ENCODE measurements at regions not wholly inside any gene's neighbourhood (a gene's known extent, or its start where the extent isn't known, plus 50 kb on each side); places are given as distances from the start of the nearest gene placed in this dataset.

DNA sequence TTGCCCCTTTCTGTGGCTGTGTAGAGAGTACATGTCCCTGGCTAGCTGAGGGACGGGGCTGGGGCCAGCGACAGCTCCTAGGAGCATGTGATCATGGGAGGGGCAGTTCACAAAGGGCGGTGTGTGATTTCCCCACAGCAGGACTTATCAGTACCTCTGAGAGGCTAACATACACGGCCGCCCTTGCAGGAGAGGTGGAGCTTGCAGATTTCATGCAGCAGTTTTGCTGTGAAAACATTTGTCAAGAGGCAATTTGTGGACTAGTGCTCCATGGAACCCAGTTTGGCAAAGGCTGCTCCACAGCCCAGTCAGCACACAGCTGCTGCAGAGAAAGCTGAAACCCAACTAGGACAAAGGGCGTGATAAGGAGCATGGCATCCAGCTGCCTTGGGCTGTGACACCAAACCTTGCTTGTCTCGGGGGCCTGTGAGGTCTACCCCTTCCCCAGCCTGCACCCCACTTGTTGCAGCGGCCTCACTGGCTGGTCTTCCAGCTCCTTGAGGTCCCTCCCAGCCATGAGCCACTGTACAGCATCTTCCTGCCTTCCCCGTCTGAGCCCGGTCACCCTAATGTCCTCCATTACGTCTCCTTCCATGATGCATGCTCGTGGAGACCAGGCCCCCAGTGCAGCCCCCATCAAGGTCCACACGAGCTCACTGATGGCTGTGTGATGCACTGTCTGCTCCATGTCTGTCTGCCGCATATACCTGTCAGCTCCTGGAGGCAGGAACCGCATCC, 121.4 kb upstream of the HDAC4 start:
- DNase-seq: no peak

DNA sequence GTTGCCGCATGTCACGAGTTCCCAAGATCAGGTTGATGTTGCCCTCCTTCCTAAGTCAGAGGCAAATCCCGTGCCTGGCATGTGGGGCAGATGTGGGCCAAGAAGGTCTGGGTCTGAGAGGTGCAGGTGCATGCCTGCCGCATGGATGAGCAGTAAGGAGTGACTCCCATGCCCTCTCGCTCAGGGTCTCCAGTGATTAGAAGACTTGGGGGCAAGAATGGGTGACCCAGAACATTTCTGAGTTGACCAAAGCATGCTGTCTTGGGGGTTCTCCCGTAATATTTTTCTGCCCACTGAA, 120.6 kb upstream of the HDAC4 start:
- DNase-seq: no peak

DNA sequence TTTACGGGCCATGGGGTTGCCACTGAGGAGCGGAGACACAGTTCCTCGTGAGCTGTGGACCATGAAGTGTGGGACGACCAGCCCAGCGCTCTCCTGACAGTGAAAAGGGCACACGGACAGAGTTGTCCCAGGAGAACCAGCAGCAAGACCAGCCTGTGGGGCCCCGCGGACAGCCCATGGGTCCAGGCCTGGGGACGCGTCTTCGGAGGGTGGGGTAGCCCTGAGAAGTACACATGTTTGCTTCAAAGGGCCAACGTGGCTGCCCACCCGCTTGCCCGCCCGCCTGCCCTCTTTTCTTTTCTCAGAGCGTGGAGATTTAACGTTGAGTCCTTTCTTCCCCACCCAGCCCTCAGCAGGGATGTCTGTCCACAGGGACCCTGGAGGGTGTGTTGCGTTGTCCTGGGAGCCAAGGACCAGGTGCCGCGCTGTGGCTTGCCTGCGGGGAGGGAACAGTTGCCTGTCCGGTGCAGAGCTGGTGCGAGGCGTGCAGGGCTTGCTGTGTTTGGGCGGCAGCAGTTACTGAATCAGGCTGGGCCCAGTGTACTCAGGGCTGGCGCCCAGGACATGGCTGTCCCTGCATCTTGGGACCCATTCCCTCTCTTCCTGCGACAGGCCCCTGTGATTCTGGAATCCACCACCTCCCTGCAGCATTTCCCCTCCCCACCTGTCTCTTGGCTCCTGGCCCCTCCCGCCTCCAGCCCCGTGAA, 120.1 kb upstream of the HDAC4 start:
- DNase-seq: no peak

DNA sequence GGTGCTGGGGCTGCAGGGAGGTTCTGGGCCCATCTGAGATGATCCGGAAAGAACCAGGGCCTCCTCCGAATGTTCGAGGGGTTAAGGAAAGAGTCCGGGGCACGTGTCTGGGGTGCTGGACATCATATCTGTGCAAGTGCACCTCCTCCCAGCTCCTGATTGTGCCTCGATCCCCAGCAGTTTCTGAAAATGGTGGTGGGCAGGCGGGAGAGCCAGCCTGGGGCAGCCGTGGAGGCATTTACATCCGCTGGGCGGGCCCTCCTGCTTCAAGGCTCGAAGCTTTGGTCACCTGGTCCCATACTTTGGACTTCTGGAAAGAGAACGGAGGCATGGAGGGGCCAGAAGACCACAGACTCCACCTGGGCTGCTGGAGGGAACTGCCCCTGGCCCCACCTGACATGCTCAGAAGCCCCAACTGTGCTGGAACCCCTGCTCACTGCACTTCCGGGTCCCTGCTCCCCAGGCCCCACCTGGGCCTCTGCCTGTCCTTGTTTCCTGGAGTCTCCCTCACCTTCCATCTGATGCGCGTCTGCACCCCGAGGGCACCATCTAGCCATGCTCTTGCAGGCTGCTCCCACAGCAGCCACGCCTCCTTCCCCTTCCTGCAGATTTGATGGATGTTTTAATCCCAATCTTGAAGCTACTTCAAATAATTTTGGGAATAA, 119.2 kb upstream of the HDAC4 start:
- DNase-seq: no peak

DNA sequence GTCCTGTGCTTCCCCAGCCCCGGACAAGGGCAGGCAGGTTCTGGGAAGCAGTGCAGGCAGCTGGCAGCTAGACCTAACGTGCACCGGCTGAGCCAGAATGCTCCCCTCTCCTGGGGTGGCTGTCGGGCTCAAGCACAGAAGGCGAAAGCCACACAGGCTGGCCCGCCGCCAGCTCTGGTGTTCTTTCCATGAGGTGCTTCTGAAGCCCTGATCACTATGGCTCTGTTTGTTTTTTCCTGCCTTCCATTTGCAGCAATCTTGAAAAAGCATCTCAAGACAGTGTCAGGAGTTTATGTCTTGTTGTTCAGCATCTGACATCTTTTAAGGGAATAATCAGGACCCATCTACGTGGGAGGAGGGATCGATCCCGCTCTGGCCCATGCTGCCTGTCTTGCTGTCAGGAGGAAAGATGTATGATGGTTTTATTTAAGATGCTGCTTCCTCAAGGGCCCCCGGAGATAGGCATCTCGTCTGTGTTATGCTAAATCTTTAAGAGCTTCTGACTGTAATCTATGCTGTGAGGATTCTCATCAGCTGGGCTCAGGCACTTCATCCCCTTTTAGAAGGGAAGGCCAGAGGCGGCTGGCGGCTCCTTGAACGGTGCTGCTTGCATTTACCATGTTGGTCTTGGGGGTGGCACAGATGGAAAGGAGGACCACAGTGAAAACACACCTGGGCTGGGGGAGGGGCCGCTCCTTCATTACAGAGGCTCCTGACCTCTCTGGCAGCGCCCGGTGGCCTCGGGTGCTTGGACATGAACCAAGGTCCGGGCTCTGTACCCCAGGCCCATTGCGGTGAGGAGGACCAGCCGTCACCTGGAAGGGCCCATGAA, 118.5 kb upstream of the HDAC4 start:
- DNase-seq: peak in 1 of 2 donors; percentile 10

DNA sequence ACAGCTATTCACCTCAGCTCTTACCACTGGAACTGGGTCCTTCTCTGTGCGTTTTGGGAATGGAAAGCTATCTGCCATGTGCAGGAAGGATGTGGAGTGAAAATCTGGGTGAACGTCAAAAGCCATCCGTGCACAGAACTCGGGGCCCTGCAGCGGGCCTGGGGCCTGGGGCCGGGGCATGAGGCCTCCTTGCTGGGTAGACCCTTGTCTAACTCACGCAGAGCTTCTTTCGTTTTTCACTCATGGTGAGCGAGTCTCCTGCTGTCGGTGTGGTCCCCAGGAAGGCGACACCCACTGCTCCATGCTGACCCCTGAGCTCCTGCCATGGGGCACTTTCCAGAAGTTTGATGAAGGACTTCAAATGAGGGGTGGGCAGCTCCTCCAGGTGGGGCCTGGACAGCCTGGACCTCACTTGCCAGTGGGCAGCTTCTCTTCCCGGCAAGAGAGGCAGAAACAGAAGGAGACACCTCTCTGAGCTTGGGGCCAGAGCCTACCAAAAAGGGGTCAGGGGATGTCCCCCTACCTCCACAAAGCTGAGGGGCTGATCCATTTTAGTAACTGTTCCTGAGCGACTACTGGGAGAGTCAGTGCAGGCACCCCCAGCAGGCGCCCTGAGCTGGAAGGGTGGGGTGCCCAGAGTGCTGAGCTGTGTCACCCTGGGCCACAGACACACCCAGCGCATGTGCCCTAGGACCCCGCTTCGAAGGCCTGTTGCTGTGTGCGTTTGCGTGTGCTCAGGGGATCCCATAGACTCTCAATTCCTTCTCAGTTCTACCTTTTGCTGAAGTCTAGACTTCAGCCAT, 117.7 kb upstream of the HDAC4 start:
- DNase-seq: no peak

DNA sequence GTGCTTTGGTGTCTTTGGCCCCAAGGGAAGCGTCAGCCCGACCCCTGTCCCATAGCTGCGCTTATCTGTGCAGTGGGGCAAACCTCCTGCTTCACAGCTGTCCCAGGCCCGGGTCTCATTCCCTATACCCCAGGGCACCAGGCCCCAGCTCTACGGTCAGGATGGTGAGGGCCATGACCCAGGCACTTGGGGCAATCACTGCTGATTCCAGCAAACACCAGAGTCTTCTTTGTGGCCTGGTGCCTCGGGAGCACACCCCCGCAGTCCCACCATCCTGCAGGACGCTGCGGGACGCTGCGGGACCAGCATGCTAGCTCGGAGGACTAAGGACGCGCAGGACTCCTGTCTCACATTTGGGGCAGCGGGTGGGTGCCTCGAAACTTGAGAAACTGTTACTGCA, 116.9 kb upstream of the HDAC4 start:
- no peak for DNase-seq

DNA sequence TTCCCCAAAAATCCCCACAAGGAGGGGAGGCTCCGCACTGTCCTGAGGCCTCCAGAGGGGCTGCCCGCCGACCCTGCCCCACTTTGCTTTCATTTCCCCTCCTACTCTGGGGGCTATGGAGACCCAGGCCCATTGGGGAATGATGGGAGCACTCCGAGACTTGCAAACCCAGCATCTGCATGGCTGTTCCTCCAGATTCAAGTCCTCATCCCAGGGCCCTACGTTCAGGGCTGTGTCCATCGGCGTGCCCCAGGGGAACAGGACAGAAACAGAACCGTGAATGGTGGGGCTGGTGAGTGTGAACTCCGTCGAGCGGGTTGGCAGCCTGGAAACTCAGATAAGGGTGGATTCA, 116.1 kb upstream of the HDAC4 start:
- no peak for DNase-seq

DNA sequence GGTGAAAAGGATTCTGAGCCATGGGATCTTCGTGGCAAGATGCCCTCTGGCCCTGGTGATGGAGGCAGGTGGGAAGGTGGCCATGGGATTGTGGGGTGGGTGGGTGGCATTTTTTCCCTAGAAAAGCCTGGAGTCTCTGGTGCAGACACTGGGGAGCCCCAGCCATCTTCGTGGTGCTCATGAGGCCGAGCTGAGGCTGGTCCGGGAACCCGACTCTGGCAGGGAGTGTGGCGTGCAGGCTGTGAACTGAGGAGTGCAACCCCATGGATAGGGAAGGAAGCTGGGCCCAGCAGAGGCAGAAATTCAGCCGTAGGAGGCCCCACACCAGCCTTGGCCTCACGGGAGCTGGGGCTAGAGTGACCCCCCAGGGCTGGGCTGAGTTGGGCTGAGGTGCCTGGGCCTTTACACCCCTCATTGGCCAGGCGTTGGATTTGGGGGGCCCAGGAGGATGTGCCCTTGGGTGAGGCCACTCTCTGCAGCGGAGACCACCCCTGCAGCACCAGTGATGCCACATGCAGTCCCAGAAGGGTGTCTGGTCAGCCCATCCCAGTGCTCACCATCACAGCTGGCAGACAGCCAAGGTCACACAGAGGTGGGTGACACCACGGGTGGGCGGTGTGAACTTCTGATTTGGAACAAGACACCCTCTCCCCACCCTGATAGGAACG, 115.6 kb upstream of the HDAC4 start:
- DNase-seq: no peak

DNA sequence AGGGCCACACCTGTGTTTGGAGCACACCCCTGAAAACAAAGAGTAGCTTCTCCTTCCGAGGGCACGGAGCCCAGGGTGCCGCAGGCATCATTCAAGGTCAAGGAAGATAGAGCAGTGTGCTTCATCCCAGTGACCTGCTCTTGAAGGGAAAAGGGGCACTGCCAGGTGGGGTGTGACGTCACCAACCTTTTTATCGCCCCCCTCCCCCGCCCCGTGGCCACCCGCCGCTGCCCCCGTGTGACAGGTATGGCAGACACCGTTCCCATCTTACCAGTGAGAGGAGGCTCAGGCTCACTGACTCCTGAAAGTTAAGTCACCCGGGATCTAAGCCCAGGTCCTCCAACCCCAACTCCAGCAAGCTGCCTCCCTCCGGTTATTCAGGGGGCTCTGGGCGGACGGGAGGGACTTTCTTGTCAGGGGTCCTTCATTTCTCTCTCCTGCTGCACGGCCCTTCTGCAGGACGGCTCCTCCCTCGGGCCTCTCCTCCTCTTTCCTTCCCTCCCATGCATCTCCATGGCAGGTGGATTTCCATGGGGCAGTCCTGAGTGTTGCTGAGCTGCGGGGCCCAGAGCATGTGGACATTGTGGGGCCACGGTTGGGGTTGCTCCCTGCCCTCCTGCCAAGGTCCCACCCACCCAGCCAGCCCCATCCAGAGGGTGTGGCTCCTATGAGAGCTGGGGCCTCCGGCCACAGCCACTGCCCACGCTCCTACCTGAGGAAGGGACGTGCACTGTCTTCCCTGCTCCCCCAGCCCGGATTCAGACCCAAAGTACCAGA, 114.1 kb upstream of the HDAC4 start:
- no peak for DNase-seq

DNA sequence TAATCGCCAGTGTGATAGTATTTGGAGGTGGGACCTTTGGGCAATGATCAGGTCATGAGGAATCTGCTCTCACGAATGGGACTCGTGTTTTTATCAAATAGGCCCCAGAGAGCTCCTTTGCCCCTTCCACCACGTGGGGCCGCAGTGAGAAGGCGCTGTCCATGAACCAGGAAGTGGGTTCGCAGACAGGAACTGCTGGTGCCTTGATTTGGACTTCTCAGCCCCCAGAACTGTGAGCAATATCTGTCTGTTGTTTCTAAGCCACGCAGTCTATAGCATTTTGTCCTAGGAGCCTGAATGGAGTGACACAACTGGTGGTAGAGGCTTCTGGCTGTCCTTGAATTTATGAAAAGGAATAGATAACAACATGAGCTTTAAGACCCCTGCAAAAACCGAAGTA, 111.2 kb upstream of the HDAC4 start:
- no peak for DNase-seq

DNA sequence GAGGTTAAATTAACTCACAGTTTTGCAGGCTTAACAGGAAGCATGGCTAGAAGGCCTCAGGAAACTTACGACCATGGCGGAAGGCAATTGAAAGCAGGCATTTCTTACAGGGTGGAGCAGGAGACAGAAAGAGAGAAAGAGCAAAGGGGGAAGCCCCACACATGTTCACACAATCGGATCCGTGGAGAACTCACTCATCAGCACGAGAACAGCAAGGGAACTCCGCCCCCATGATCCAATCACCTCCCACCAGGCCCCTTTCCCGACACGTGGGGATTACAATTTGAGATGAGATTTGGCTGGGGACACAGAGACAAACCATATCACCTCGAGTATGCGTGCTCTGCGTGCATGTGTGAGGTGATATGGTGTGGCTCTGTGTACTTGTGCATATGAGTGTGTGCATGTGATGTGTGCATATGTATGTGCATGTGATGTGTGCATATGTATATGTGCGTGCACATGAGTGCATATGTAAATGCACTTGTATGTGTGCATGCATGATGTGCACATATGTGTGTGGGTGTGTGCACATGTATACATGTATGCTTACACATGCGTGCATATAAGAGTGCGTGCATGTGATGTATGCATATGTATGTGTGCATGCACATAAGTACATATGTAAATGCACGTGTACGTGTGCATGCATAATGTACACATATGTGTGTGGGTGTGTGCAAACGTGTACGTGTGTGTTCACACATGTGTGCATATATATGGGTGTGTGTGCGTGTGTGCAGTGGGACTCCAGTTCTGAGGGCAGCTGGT, 108.7 kb upstream of the HDAC4 start:
- no peak for DNase-seq

DNA sequence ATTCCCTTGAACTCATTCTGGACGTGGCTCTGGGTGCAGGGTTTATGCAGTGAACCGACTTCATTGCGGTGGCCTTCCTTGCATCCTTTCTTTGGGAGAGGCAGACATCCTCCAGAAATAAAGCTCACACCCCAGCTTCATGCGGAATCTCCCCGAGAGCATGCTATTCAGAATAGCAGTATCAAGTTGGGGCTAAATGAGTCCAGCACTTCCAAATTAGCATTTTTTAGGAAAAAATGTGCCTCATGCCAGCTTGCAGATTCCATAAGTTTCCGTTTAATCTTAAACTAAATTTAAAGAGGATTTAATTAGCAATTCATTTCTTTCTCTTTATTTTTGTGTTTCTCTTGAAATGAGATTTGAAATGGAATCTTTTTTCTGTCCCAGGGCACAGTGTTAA, 107.4 kb upstream of the HDAC4 start:
- DNase-seq: no peak

DNA sequence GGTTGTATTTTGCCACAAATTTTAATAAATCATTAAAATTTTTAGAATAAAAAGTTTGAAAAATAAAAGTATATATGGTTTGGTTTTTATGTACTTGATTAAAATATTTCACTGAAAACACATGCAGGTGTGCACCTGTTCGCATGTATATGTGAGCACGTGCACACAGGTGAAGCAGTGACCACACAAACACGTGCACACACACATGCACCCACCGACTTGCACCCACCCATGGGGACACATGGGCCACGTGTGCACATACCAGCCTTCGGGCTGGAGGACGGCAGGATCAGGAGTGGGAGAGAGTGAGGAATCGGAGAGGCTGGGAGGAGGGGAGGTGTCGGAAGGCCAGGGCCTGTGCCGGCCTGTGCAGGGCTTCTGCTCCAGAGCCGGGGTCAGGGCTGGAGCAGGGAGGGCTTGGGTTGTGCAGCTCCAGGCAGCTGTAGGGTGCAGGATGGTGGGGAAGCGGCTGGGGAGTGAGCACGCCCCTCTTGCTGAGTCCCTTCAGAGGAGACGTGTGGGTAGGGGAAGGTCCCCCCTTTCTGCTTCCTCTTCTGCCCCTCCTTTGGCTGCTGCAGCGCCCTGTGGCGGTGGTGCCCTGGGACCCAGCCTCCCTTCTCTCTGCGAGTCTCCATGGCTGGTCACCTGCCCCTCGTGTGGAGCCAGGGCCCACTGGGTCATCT, 106.9 kb upstream of the HDAC4 start:
- no peak for DNase-seq

DNA sequence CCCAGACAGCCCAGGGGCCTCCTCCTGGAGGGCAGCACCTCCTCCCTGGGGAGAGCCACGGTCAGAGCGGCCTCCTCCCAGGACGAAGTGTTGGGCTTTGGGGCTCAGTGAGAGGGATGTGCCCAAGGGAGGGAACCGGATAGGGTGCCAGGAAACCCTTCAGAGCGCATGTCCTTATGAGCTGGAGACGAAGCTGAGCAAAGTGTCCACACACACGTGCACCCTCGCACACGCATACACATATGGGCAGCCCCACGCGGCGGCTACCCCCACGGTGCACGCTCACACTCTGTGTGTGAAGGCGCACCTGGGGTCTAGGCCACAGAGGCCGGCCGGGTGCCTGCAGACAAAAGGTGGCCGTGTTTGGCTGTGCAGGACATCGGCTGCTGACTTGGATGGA, 106.1 kb upstream of the HDAC4 start:
- no peak for DNase-seq

DNA sequence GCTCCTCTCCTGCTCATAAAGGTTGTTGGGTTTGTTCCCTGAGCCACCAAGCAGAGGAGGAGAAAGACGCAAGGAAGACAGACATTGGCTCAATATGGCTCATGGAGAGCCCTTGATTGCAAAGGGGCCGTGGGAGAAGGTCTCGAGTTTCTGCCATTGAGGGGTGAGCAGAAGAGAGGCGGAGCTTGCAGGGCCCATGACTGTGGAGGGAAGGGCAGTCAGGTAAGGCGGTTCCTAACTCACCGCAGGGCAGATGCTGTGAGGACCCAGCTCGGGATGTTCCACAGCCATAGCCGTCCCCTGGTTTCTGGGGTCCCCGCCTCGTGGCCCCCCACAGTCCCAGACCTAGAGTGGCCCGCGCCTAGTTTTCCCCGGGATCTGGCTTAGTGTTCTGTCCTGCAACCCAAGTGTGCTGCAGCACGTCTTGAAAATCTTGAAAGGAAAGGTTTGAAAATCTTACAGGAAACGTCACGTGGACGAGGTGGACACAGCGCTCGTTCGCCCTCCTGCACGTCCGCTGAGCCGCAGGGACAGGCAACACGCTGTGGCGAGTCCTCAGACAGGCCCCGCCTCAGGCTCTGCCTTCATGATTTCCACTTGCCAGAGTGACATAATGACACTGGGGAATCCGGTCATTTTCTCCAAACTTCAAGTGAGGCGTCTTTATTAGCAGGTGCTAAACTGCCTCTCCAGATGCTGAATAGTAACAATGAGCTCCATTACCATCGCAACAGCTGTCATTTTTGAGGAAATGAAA, 105.5 kb upstream of the HDAC4 start:
- DNase-seq: no peak

DNA sequence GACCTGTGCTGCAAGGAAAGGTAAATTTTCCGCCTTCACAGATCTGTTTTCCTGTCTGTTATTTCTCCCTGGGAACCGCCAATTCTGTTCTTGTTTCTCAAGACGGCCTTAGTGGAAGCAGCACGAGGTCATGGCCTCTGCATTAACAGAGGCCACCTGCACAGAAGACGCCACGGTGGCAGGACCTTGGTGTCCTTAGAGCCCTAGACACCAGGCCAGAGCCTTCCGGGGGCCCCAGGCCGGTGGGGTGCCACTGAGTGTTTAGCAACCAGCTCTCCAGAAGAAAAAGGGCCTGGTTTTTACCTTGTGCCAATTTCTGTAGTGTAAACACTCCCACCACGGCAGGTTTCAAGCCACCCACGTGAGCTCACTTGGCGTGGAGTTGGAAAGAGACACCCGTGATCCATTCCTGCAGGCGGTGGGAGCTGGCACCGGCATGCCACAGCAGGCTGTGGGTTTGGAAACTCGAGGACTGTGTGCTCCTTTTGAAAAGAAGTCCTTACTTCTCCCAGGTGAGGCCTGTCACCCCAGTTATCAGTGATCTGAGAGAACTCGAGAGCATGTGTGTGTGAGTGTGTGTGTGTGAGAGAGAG, 103.9 kb upstream of the HDAC4 start:
- DNase-seq: no peak

DNA sequence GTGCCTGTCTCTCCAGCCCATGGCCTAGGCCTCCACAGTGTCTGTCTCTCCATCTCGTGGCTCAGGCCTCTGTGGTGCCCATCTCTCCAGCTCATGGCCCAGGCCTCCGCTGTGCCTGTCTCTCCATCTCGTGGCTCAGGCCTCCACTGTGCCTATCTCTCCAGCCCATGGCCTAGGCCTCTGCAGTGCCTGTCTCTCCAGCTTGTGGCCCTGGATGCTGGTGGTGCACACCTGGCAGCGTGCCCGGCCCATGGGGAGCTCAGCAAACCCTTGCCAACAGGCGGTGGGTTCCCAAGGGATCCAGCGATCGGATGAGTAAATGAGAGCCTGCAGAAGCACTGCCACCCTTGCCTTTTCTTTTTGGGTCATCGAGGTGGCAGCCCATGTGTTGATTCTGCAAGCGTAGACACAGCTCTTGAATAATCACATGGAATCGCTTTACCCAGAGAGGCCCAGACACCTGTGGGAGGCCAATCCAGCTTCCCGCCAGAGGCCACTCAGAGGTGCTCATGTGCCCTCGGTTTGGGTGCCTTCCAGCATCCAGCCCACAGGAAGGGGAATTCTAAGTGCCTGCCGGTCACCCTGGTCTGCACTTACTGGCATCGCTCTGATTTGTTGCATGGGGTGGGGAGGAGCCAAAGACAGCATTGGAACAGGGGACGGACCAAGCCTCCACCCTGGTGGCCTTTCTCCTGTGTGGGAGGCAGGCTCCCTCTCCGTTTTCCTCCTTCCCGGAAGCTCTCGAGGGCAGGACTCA, 101.8 kb upstream of the HDAC4 start:
- DNase-seq: no peak
